Erythroblast (primary cell): ENCODE measurements at regions not wholly inside any gene's neighbourhood (a gene's known extent, or its start where the extent isn't known, plus 50 kb on each side); places are given as distances from the start of the nearest gene placed in this dataset.

ENCODE experiments used
- GATA1 ChIP-seq: IDR thresholded peaks from 2 replicates; pipeline ENCODE4 v1.6.1; 2011; ENCODE audit warnings: low read depth, mild to moderate bottlenecking, control low read depth, low read length, moderate library complexity
- POLR2A ChIP-seq: IDR thresholded peaks from 2 replicates; pipeline ENCODE4 v1.6.1; 2011; ENCODE audit warnings: mild to moderate bottlenecking, low read length

- TF ChIP-seq POLR2A (no peak), GATA1 (no peak)
Measured at GRCh38 chr19:20321139-20321763, 154.2 kb downstream of the ZNF486 start.
